Astrocyte (in vitro differentiated cells and primary cell): ENCODE measurements at regions not wholly inside any gene's neighbourhood (a gene's known extent, or its start where the extent isn't known, plus 50 kb on each side); places are given as distances from the start of the nearest gene placed in this dataset.

Source experiments
- EZH2 ChIP-seq: IDR thresholded peaks from 2 replicates; pipeline ENCODE4 v1.6.1; 2012; ENCODE audit warnings: mild to moderate bottlenecking, low read length, inconsistent platforms; ENCODE audit not compliant: insufficient read depth
- TF ChIP-seq, protein P1 (sequence below): IDR thresholded peaks from 2 replicates; pipeline ENCODE4 v1.5.1; 2011; ENCODE audit warnings: low read depth, mild to moderate bottlenecking, inconsistent platforms, low read length, moderate library complexity; ENCODE audit not compliant: insufficient read depth

DNA sequence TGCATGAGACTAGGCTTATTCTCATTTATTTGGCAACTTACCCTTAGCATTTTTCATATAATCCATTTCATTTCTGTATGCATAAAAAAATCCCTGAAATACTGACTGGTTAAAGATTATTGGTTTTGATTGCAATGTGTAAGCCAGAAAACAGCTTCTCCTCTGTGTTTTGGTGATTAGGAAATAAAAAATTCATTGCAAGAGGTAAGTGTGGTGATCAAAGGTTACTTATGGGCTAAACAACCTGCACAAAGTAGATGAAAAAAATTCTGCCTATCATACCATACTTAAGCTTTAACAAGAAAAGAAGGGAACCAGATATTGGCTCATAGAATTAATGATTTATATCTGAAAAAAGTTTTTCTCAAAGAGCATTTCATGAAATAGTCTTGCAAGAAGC is 64.0 kb upstream of the TMEM168 start:
- TF ChIP-seq, protein P1, sequence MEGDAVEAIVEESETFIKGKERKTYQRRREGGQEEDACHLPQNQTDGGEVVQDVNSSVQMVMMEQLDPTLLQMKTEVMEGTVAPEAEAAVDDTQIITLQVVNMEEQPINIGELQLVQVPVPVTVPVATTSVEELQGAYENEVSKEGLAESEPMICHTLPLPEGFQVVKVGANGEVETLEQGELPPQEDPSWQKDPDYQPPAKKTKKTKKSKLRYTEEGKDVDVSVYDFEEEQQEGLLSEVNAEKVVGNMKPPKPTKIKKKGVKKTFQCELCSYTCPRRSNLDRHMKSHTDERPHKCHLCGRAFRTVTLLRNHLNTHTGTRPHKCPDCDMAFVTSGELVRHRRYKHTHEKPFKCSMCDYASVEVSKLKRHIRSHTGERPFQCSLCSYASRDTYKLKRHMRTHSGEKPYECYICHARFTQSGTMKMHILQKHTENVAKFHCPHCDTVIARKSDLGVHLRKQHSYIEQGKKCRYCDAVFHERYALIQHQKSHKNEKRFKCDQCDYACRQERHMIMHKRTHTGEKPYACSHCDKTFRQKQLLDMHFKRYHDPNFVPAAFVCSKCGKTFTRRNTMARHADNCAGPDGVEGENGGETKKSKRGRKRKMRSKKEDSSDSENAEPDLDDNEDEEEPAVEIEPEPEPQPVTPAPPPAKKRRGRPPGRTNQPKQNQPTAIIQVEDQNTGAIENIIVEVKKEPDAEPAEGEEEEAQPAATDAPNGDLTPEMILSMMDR: no peak
- no peak for TF ChIP-seq EZH2
